Astrocyte (in vitro differentiated cells and primary cell): ENCODE measurements at regions not wholly inside any gene's neighbourhood (a gene's known extent, or its start where the extent isn't known, plus 50 kb on each side); places are given as distances from the start of the nearest gene placed in this dataset.

Experiments
- DNase-seq: peaks from one replicate; pipeline ENCODE4 v3.0.0-alpha.2; 2010; ENCODE audit warnings: low read depth
- FAIRE-seq: peaks from 2 replicates; lab custom pipeline; 2011; peaks lifted over from hg19 to GRCh38; lab: Jason Lieb, UNC
- H2AFZ ChIP-seq: 2 replicates; pipeline ENCODE4 v1.6.0; 2012; ENCODE audit warnings: low read depth, low read length, inconsistent platforms
- H3K27ac ChIP-seq: 2 replicates; pipeline ENCODE4 v1.5.1; 2011; ENCODE audit warnings: low read depth, low read length, inconsistent platforms
- H3K27me3 ChIP-seq: 2 replicates; pipeline ENCODE4 v1.6.0; 2011; ENCODE audit warnings: low read length, inconsistent platforms; ENCODE audit not compliant: insufficient read depth
- H3K36me3 ChIP-seq: 2 replicates; pipeline ENCODE4 v1.5.1; 2011; ENCODE audit warnings: low read length, inconsistent platforms; ENCODE audit not compliant: insufficient read depth
- H3K4me1 ChIP-seq: 2 replicates; pipeline ENCODE4 v1.5.1; 2011; ENCODE audit warnings: low read length, inconsistent platforms; ENCODE audit not compliant: insufficient read depth
- H3K4me2 ChIP-seq: 2 replicates; pipeline ENCODE4 v1.6.0; 2012; ENCODE audit warnings: low read length, inconsistent platforms
- H3K4me3 ChIP-seq: 2 replicates; pipeline ENCODE4 v1.5.1; 2011; ENCODE audit warnings: low read depth, mild to moderate bottlenecking, low read length, inconsistent platforms; ENCODE audit not compliant: insufficient read depth
- H3K79me2 ChIP-seq: 2 replicates; pipeline ENCODE4 v1.6.0; 2012; ENCODE audit warnings: mild to moderate bottlenecking, low read length, inconsistent platforms; ENCODE audit not compliant: insufficient read depth
- H3K9ac ChIP-seq: 2 replicates; pipeline ENCODE4 v1.6.0; 2012; ENCODE audit warnings: mild to moderate bottlenecking, low read length, inconsistent platforms
- H3K9me3 ChIP-seq: 2 replicates; pipeline ENCODE4 v1.5.1; 2012; ENCODE audit warnings: low read depth, mild to moderate bottlenecking, low read length, inconsistent platforms; ENCODE audit not compliant: insufficient read depth
- H4K20me1 ChIP-seq: 2 replicates; pipeline ENCODE4 v1.6.0; 2012; ENCODE audit warnings: low read length, inconsistent platforms; ENCODE audit not compliant: insufficient read depth
- H3K27ac Mint-ChIP-seq: one replicate; pipeline ENCODE4 v1.8.0; 2021; ENCODE audit warnings: mild to moderate bottlenecking, mixed read lengths; ENCODE audit not compliant: unreplicated experiment
- H3K27me3 Mint-ChIP-seq: one replicate; pipeline ENCODE4 v1.8.0; 2021; ENCODE audit warnings: low read depth, mixed read lengths; ENCODE audit not compliant: unreplicated experiment
- H3K36me3 Mint-ChIP-seq: one replicate; pipeline ENCODE4 v1.8.0; 2021; ENCODE audit warnings: low read depth, mixed read lengths; ENCODE audit not compliant: unreplicated experiment
- H3K4me1 Mint-ChIP-seq: one replicate; pipeline ENCODE4 v1.8.0; 2021; ENCODE audit warnings: low read depth, mixed read lengths; ENCODE audit not compliant: unreplicated experiment
- H3K4me3 Mint-ChIP-seq: one replicate; pipeline ENCODE4 v1.8.0; 2021; ENCODE audit warnings: mild to moderate bottlenecking, moderate library complexity, mixed read lengths; ENCODE audit not compliant: unreplicated experiment
- H3K9me3 Mint-ChIP-seq: one replicate; pipeline ENCODE4 v1.8.0; 2021; ENCODE audit warnings: mild to moderate bottlenecking, mixed read lengths; ENCODE audit not compliant: unreplicated experiment
- CTCF ChIP-seq: IDR thresholded peaks from 2 replicates; pipeline ENCODE4 v1.5.1; 2011; ENCODE audit warnings: low read depth, mild to moderate bottlenecking, inconsistent platforms, low read length, moderate library complexity; ENCODE audit not compliant: insufficient read depth
- EZH2 ChIP-seq: IDR thresholded peaks from 2 replicates; pipeline ENCODE4 v1.6.1; 2012; ENCODE audit warnings: mild to moderate bottlenecking, low read length, inconsistent platforms; ENCODE audit not compliant: insufficient read depth

GRCh38 chr3:177307391-177307790, 110.1 kb upstream of the TBL1XR1 start:
- Mint-ChIP-seq H3K4me1 (no peaks in the 10 kb centered on the region), H3K27me3 (no peaks in the 10 kb centered on the region), H3K27ac (no peak overlapping the region), H3K4me3 (no peak overlapping the region), H3K9me3 (peaks cover 2% of the 10 kb centered on the region), H3K36me3 (no peaks in the 10 kb centered on the region)
- no peaks in the 10 kb centered on the region for H3K9me3 ChIP-seq
- no peaks in the 10 kb centered on the region for H4K20me1 ChIP-seq
- TF ChIP-seq EZH2 = no peak
- TF ChIP-seq CTCF = no peak
- no peak overlapping the region for H2AFZ ChIP-seq
- H3K27ac ChIP-seq = no peak overlapping the region
- H3K79me2 ChIP-seq = no peaks in the 10 kb centered on the region
- no peak overlapping the region for H3K4me2 ChIP-seq
- H3K27me3 ChIP-seq = no peaks in the 10 kb centered on the region
- H3K4me3 ChIP-seq = no peak overlapping the region
- H3K36me3 ChIP-seq = no peaks in the 10 kb centered on the region
- no peak overlapping the region for H3K9ac ChIP-seq
- FAIRE-seq (no peak), DNase-seq (no peak)
- H3K4me1 ChIP-seq = no peaks in the 10 kb centered on the region

GRCh38 chr3:177307826-177308225, 110.5 kb upstream of the TBL1XR1 start:
- Mint-ChIP-seq H3K4me1 (no peaks in the 10 kb centered on the region), H3K9me3 (peaks cover 2% of the 10 kb centered on the region), H3K27ac (no peak overlapping the region), H3K27me3 (no peaks in the 10 kb centered on the region), H3K4me3 (no peak overlapping the region), H3K36me3 (no peaks in the 10 kb centered on the region)
- Histone ChIP-seq H3K4me1 (no peaks in the 10 kb centered on the region), H3K79me2 (no peaks in the 10 kb centered on the region), H3K4me2 (no peak overlapping the region), H3K36me3 (no peaks in the 10 kb centered on the region), H2AFZ (no peak overlapping the region), H3K9ac (no peak overlapping the region), H3K27ac (no peak overlapping the region), H3K27me3 (no peaks in the 10 kb centered on the region), H4K20me1 (no peaks in the 10 kb centered on the region), H3K9me3 (no peaks in the 10 kb centered on the region), H3K4me3 (no peak overlapping the region)
- FAIRE-seq (no peak), DNase-seq (no peak)
- TF ChIP-seq EZH2 = no peak
- no peak for TF ChIP-seq CTCF

GRCh38 chr3:177308286-177308685, 111.0 kb upstream of the TBL1XR1 start:
- Histone ChIP-seq H3K79me2 (no peaks in the 10 kb centered on the region), H3K9ac (no peak overlapping the region), H3K36me3 (no peaks in the 10 kb centered on the region), H3K27me3 (no peaks in the 10 kb centered on the region), H3K4me3 (no peak overlapping the region), H3K4me1 (no peaks in the 10 kb centered on the region), H2AFZ (no peak overlapping the region), H3K4me2 (no peak overlapping the region), H4K20me1 (no peaks in the 10 kb centered on the region), H3K9me3 (no peaks in the 10 kb centered on the region), H3K27ac (no peak overlapping the region)
- Mint-ChIP-seq H3K9me3 (peaks cover 2% of the 10 kb centered on the region), H3K36me3 (no peaks in the 10 kb centered on the region), H3K27me3 (no peaks in the 10 kb centered on the region), H3K4me1 (no peaks in the 10 kb centered on the region), H3K4me3 (no peak overlapping the region), H3K27ac (no peak overlapping the region)
- no peak for TF ChIP-seq CTCF
- TF ChIP-seq EZH2 = no peak
- FAIRE-seq (no peak), DNase-seq (no peak)
